ENCODE measurements at regions not wholly inside any gene's neighbourhood (a gene's known extent, or its start where the extent isn't known, plus 50 kb on each side); places are given as distances from the start of the nearest gene placed in this dataset.

DNA sequence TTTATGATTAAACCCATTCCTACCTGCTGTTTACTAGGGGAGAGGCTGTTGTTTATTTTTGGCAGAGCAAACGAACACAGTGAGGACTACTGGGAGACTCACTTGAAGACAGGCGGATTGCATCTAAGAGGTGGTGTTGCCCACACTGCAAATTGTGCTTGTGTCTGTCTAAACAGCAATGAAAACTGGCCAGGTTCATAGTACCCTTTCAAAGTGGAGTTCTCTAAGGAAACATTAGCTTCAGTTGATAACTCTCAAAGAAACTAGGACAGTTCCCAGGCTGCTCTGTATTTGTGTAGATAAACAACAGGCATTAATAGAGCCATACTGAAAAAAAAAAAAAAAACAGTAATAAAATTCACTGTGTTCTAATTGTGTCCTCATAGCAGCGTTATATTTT lies 466.0 kb upstream of the RGS6 start:
- Histone ChIP-seq H3K27ac (no peak overlapping the region), H3K27me3 (replicated peaks; ENCODE audit: insufficient read depth) (no peaks in the 10 kb centered on the region), H3K36me3 (no peaks in the 10 kb centered on the region), H3K9me3 (no peaks in the 10 kb centered on the region), H3K4me3 (no peak overlapping the region), H3K4me1 (replicated peaks) (no peaks in the 10 kb centered on the region)
- WGBS, result 27% methylated on average over 3 of the region's 3 CpGs
- DNase-seq (ENCODE audit: low spot score), result no peak
- no peak for TF ChIP-seq POLR2A (IDR thresholded peaks at IDR 0.05)
- TF ChIP-seq CTCF (IDR thresholded peaks at IDR 0.05), result no peak
- no peak for TF ChIP-seq POLR2AphosphoS5 (IDR thresholded peaks at IDR 0.05)
- intact Hi-C loops (cut with DNase I), result no loop called here

DNA sequence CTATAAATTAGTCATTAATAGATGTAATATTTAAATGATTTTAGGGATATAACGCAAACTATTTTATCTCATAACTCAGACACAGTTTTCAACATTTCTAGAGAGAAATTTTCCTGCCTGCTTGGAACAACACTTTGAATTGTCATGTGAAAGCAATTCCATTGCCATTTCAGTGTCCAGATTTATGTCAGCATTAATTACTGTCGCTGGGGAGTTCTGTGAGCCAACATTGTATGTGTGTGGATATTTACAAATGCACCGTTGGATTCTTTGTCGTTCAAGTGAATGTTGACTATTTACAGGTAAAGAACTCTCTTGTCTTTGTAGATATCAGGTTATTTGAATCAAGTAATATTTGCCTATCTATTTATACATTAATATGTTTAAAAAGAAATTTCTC lies 465.3 kb upstream of the RGS6 start:
- Histone ChIP-seq H3K9me3 (no peaks in the 10 kb centered on the region), H3K36me3 (no peaks in the 10 kb centered on the region), H3K4me1 (replicated peaks) (no peaks in the 10 kb centered on the region), H3K4me3 (no peak overlapping the region), H3K27me3 (replicated peaks; ENCODE audit: insufficient read depth) (no peaks in the 10 kb centered on the region), H3K27ac (no peak overlapping the region)
- intact Hi-C loops (cut with DNase I), result no loop called here
- WGBS, result 68% methylated on average over 4 of the region's 4 CpGs
- TF ChIP-seq POLR2AphosphoS5 (IDR thresholded peaks at IDR 0.05) (no peak), POLR2A (IDR thresholded peaks at IDR 0.05) (no peak), CTCF (IDR thresholded peaks at IDR 0.05) (no peak)
- DNase-seq (ENCODE audit: low spot score), result no peak

GRCh38 chr14:71467361-71467811 lies 464.8 kb upstream of the RGS6 start:
- H3K9me3 ChIP-seq, result no peaks in the 10 kb centered on the region
- H3K36me3 ChIP-seq, result no peaks in the 10 kb centered on the region
- no peak for DNase-seq (ENCODE audit: low spot score)
- WGBS, result 67% methylated on average over 3 of the region's 3 CpGs
- no peak overlapping the region for H3K4me3 ChIP-seq
- no peaks in the 10 kb centered on the region for H3K4me1 ChIP-seq (replicated peaks)
- intact Hi-C loops (cut with DNase I), result no loop called here
- TF ChIP-seq CTCF (IDR thresholded peaks at IDR 0.05) (no peak), POLR2A (IDR thresholded peaks at IDR 0.05) (no peak), POLR2AphosphoS5 (IDR thresholded peaks at IDR 0.05) (no peak)
- no peaks in the 10 kb centered on the region for H3K27me3 ChIP-seq (replicated peaks; ENCODE audit: insufficient read depth)
- H3K27ac ChIP-seq, result no peak overlapping the region

DNA sequence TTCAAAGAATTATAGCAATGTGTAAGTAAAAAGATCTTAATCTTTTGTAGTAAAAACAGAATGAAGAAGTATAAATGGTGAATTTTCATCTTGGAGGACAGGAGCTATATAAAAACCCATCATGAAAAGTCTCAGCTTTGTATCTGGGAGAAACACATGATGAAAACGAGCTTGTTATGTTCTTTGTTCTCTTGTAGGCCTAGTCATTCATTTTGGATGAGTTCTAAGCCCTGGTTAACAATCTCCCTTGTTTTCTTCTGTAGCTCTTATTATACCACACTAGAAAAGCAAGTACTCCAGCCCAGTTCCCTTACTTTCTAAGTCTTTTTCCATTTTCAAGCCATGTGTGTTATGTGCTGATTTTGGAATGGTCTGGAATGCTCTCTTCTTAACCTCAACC lies 463.5 kb upstream of the RGS6 start:
- Histone ChIP-seq H3K9me3 (no peaks in the 10 kb centered on the region), H3K4me3 (no peak overlapping the region), H3K27ac (no peak overlapping the region), H3K27me3 (replicated peaks; ENCODE audit: insufficient read depth) (no peaks in the 10 kb centered on the region), H3K36me3 (no peaks in the 10 kb centered on the region), H3K4me1 (replicated peaks) (no peaks in the 10 kb centered on the region)
- no peak for DNase-seq (ENCODE audit: low spot score)
- no peak for TF ChIP-seq POLR2A (IDR thresholded peaks at IDR 0.05)
- no peak for TF ChIP-seq POLR2AphosphoS5 (IDR thresholded peaks at IDR 0.05)
- no peak for TF ChIP-seq CTCF (IDR thresholded peaks at IDR 0.05)
- WGBS, result 79% methylated on average over 1 of the region's 1 CpG
- intact Hi-C loops (cut with DNase I), result no loop called here

GRCh38 chr14:71469643-71470335 lies 462.4 kb upstream of the RGS6 start:
- no peak for TF ChIP-seq POLR2A (IDR thresholded peaks at IDR 0.05)
- intact Hi-C loops (cut with DNase I), result no loop called here
- Histone ChIP-seq H3K27me3 (replicated peaks; ENCODE audit: insufficient read depth) (no peaks in the 10 kb centered on the region), H3K36me3 (no peaks in the 10 kb centered on the region), H3K4me1 (replicated peaks) (no peaks in the 10 kb centered on the region), H3K9me3 (no peaks in the 10 kb centered on the region), H3K4me3 (no peak overlapping the region), H3K27ac (no peak overlapping the region)
- WGBS, result 72% methylated on average over 6 of the region's 6 CpGs
- no peak for DNase-seq (ENCODE audit: low spot score)

Data from prostate gland (tissue), 2 donors.